Left lung (tissue), 4 donors: ENCODE measurements at regions not wholly inside any gene's neighbourhood (a gene's known extent, or its start where the extent isn't known, plus 50 kb on each side); places are given as distances from the start of the nearest gene placed in this dataset.

Experiments used
- ATAC-seq: fragments of 200-7000 bp; cut with Tn5 transposase; one replicate; pipeline ENCODE4 v1.9.1; 2020; ENCODE audit warnings: moderate library complexity
- DNase-seq, 4 donors: peaks; one replicate each; pipeline ENCODE4 v3.0.0-alpha.2; 2013 to 2020
- H3K27ac ChIP-seq, 2 donors: fragments of 200-600 bp; sonication (generic) in 1 of 2; one replicate each; pipeline versions ENCODE4 v1.5.0 to v1.8.0; 2020 to 2021
- H3K27me3 ChIP-seq, 2 donors: fragments of 200-600 bp; sonication (generic) in 1 of 2; one replicate each; pipeline versions ENCODE4 v1.5.0 to v1.8.0; 2020 to 2021
- H3K36me3 ChIP-seq, 2 donors: fragments of 200-600 bp; sonication (generic) in 1 of 2; one replicate each; pipeline versions ENCODE4 v1.5.0 to v1.8.0; 2020 to 2021
- H3K4me1 ChIP-seq, 2 donors: fragments of 200-600 bp; one replicate each; pipeline ENCODE4 v1.8.0; 2021
- H3K4me3 ChIP-seq, 2 donors: fragments of 200-600 bp; sonication (generic) in 1 of 2; one replicate each; pipeline versions ENCODE4 v1.5.0 to v1.8.0; 2020 to 2021; ENCODE audit warnings: mild to moderate bottlenecking in 1 of 2
- H3K9me3 ChIP-seq, 2 donors: fragments of 200-600 bp; sonication (generic) in 1 of 2; one replicate each; pipeline versions ENCODE4 v1.5.0 to v1.8.0; 2020 to 2021
- intact Hi-C, 2 donors: fragments of 100-400 bp; cut with DNase I; formaldehyde crosslinking; loops; one replicate each; pipeline versions ENCODE4 v1.11.2 to v1.14.2; 2022
- TF ChIP-seq, protein P1 (sequence below), 2 donors: fragments of 200-600 bp; sonication (generic) in 1 of 2; IDR thresholded peaks; one replicate each; pipeline versions ENCODE4 v1.5.0 to v1.8.0; 2021; ENCODE audit warnings: antibody characterized with exemption in 2 of 2
- donor health status: DM: no; HTN: yes; CAD: no.
- donor health status: DM: no; HTN: no; CAD: no.

- ATAC-seq, result peak; percentile 17
- H3K4me3 ChIP-seq, result no peak overlapping the region
These were observed 145.6 kb upstream of the NCOR2 start for GRCh38 chr12:124713041-124713435.

GRCh38 chr12:124711344-124711743 lies 143.9 kb upstream of the NCOR2 start:
- Histone ChIP-seq H3K9me3 (peaks cover 0 to 6% of the 10 kb centered on the region in 2 donors), H3K36me3 (no peaks in the 10 kb centered on the region), H3K27ac (no peak overlapping the region), H3K27me3 (no peaks in the 10 kb centered on the region), H3K4me3 (no peak overlapping the region), H3K4me1 (peaks cover 8 to 46% of the 10 kb centered on the region in 2 donors)
- TF ChIP-seq, protein P1, sequence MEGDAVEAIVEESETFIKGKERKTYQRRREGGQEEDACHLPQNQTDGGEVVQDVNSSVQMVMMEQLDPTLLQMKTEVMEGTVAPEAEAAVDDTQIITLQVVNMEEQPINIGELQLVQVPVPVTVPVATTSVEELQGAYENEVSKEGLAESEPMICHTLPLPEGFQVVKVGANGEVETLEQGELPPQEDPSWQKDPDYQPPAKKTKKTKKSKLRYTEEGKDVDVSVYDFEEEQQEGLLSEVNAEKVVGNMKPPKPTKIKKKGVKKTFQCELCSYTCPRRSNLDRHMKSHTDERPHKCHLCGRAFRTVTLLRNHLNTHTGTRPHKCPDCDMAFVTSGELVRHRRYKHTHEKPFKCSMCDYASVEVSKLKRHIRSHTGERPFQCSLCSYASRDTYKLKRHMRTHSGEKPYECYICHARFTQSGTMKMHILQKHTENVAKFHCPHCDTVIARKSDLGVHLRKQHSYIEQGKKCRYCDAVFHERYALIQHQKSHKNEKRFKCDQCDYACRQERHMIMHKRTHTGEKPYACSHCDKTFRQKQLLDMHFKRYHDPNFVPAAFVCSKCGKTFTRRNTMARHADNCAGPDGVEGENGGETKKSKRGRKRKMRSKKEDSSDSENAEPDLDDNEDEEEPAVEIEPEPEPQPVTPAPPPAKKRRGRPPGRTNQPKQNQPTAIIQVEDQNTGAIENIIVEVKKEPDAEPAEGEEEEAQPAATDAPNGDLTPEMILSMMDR (IDR thresholded peaks at IDR 0.05), result no peak
- no peak for ATAC-seq
- intact Hi-C loops, result no loop called here
- DNase-seq, result no peak

More at GRCh38 chr12:124713041-124713435, 145.6 kb upstream of the NCOR2 start:
- intact Hi-C loops, result no loop called here
- Histone ChIP-seq H3K27ac (peak overlapping the region; percentile 80 to 92), H3K4me1 (peaks cover 8 to 58% of the 10 kb centered on the region in 2 donors), H3K27me3 (no peaks in the 10 kb centered on the region), H3K9me3 (peaks cover 0 to under 1% of the 10 kb centered on the region in 2 donors), H3K36me3 (no peaks in the 10 kb centered on the region)
- peak in 1 of 4 donors; percentile 86 for DNase-seq
- TF ChIP-seq, protein P1 (IDR thresholded peaks at IDR 0.05), result no peak

GRCh38 chr12:124709722-124710687 lies 142.6 kb upstream of the NCOR2 start:
- peak; percentile 85 for ATAC-seq
- H3K4me1 ChIP-seq, result peaks cover 8 to 34% of the 10 kb centered on the region in 2 donors

GRCh38 chr12:124707316-124707715 lies 139.9 kb upstream of the NCOR2 start:
- intact Hi-C loops, result no loop called here
- no peak for ATAC-seq

More at GRCh38 chr12:124709722-124710687, 142.6 kb upstream of the NCOR2 start:
- no peaks in the 10 kb centered on the region for H3K36me3 ChIP-seq
- no peak overlapping the region for H3K4me3 ChIP-seq
- intact Hi-C loops, result no loop called here
- H3K27ac ChIP-seq, result peak overlapping the region; percentile 45 to 61
- H3K9me3 ChIP-seq, result peaks cover 0 to 6% of the 10 kb centered on the region in 2 donors
- peak in 1 of 4 donors; percentile 77 for DNase-seq
- TF ChIP-seq, protein P1 (IDR thresholded peaks at IDR 0.05), result no peak
- H3K27me3 ChIP-seq, result no peaks in the 10 kb centered on the region

More at GRCh38 chr12:124707316-124707715, 139.9 kb upstream of the NCOR2 start:
- TF ChIP-seq, protein P1 (IDR thresholded peaks at IDR 0.05), result no peak
- peaks cover 0 to 6% of the 10 kb centered on the region in 2 donors for H3K9me3 ChIP-seq
- no peak for DNase-seq
- H3K4me3 ChIP-seq, result no peak overlapping the region
- H3K27me3 ChIP-seq, result no peaks in the 10 kb centered on the region
- no peak overlapping the region for H3K27ac ChIP-seq
- no peaks in the 10 kb centered on the region for H3K36me3 ChIP-seq
- peaks cover 0 to 30% of the 10 kb centered on the region in 2 donors for H3K4me1 ChIP-seq
